CD8-positive, alpha-beta memory T cell (primary cell): ENCODE measurements at regions not wholly inside any gene's neighbourhood (a gene's known extent, or its start where the extent isn't known, plus 50 kb on each side); places are given as distances from the start of the nearest gene placed in this dataset.

Experiments used
- CTCF ChIA-PET: fragments of 350-600 bp; sonication (Branson Sonifier 250); formaldehyde crosslinking; loops from one replicate; lab custom pipeline; 2021; ENCODE audit warnings: antibody characterized with exemption; lab: Charles Lee
- POLR2A ChIA-PET: fragments of 350-600 bp; sonication (Branson Sonifier 250); formaldehyde crosslinking; loops from one replicate; lab custom pipeline; 2021; ENCODE audit warnings: antibody characterized with exemption; lab: Charles Lee
- DNase-seq, 5 donors: peaks; one replicate each; pipeline versions ENCODE4 v3.0.0 to v3.0.0-alpha.2; 2020 to 2022; ENCODE audit warnings: mixed read lengths in 1 of 5
- H3K27ac ChIP-seq: one replicate; pipeline ENCODE4 v1.7.0; 2013; ENCODE audit warnings: low read depth, mild to moderate bottlenecking, low read length, moderate library complexity
- H3K27me3 ChIP-seq: 2 replicates; pipeline ENCODE4 v1.7.0; 2013; ENCODE audit warnings: low read length, mild to moderate bottlenecking; ENCODE audit not compliant: insufficient read depth, poor library complexity, severe bottlenecking
- H3K36me3 ChIP-seq: 2 replicates; pipeline ENCODE4 v1.7.0; 2013; ENCODE audit warnings: mild to moderate bottlenecking, low read length, moderate library complexity; ENCODE audit not compliant: insufficient read depth
- H3K4me1 ChIP-seq: 2 replicates; pipeline ENCODE4 v1.7.0; 2013; ENCODE audit warnings: mild to moderate bottlenecking, low read length, moderate library complexity; ENCODE audit not compliant: insufficient read depth
- H3K4me3 ChIP-seq: 2 replicates; pipeline ENCODE4 v1.7.0; 2013; ENCODE audit warnings: mild to moderate bottlenecking, low read length
- H3K9me3 ChIP-seq: 2 replicates; pipeline ENCODE4 v1.7.0; 2013; ENCODE audit warnings: mild to moderate bottlenecking, low read length
- H3K27ac Mint-ChIP-seq, 8 donors: one replicate each; pipeline ENCODE4 v1.8.0; 2020 to 2021; ENCODE audit warnings: mixed read lengths in 8 of 8, mild to moderate bottlenecking in 6 of 8, inconsistent platforms in 3 of 8, moderate library complexity in 3 of 8
- H3K27me3 Mint-ChIP-seq, 2 donors: one replicate each; pipeline ENCODE4 v1.8.0; 2020 to 2021; ENCODE audit warnings: mixed read lengths in 2 of 2, mild to moderate bottlenecking in 1 of 2, moderate library complexity in 1 of 2
- H3K36me3 Mint-ChIP-seq, 3 donors: one replicate each; pipeline ENCODE4 v1.8.0; 2020 to 2021; ENCODE audit warnings: mixed read lengths in 3 of 3, inconsistent platforms in 1 of 3, mild to moderate bottlenecking in 1 of 3
- H3K4me1 Mint-ChIP-seq, 3 donors: one replicate each; pipeline ENCODE4 v1.8.0; 2020 to 2021; ENCODE audit warnings: mixed read lengths in 3 of 3, inconsistent platforms in 1 of 3, mild to moderate bottlenecking in 1 of 3
- H3K4me3 Mint-ChIP-seq, 7 donors: one replicate each; pipeline ENCODE4 v1.8.0; 2020 to 2021; ENCODE audit warnings: mixed read lengths in 7 of 7, mild to moderate bottlenecking in 6 of 7, moderate library complexity in 4 of 7, inconsistent platforms in 2 of 7
- H3K9me3 Mint-ChIP-seq, 5 donors: one replicate each; pipeline ENCODE4 v1.8.0; 2020 to 2022; ENCODE audit warnings: mixed read lengths in 5 of 5, mild to moderate bottlenecking in 3 of 5, moderate library complexity in 2 of 5, inconsistent platforms in 1 of 5

- ChIA-PET CTCF (no interaction called here), POLR2A (no interaction called here)
- Histone ChIP-seq H3K4me3 (no peak overlapping the region), H3K36me3 (no peaks in the 10 kb centered on the region), H3K27me3 (no peaks in the 10 kb centered on the region), H3K4me1 (peaks cover 6% of the 10 kb centered on the region), H3K27ac (no peak overlapping the region), H3K9me3 (no peaks in the 10 kb centered on the region)
- Mint-ChIP-seq H3K36me3 (no peaks in the 10 kb centered on the region), H3K27ac (peak overlapping the region in 1 of 8 donors; percentile 8), H3K27me3 (no peaks in the 10 kb centered on the region), H3K4me1 (no peaks in the 10 kb centered on the region), H3K4me3 (no peak overlapping the region), H3K9me3 (peaks cover 0 to 30% (median 2%) of the 10 kb centered on the region in 5 donors)
- no peak for DNase-seq
Observed at GRCh38 chr10:105857268-105858264, 1216.5 kb downstream of the SORCS3 start.

- no peaks in the 10 kb centered on the region for H3K27me3 ChIP-seq
- H3K4me3 Mint-ChIP-seq = no peak overlapping the region
- H3K36me3 ChIP-seq = no peaks in the 10 kb centered on the region
- H3K9me3 Mint-ChIP-seq = peaks cover 0 to 30% (median 0%) of the 10 kb centered on the region in 5 donors
- ChIA-PET CTCF (no interaction called here), POLR2A (no interaction called here)
- H3K4me1 ChIP-seq = peaks cover 6% of the 10 kb centered on the region
- no peaks in the 10 kb centered on the region for H3K4me1 Mint-ChIP-seq
- H3K9me3 ChIP-seq = no peaks in the 10 kb centered on the region
- H3K27me3 Mint-ChIP-seq = no peaks in the 10 kb centered on the region
- H3K27ac Mint-ChIP-seq = no peak overlapping the region
- no peak for DNase-seq
- no peaks in the 10 kb centered on the region for H3K36me3 Mint-ChIP-seq
- no peak overlapping the region for H3K27ac ChIP-seq
- no peak overlapping the region for H3K4me3 ChIP-seq
Observed at GRCh38 chr10:105855791-105856190, 1214.7 kb downstream of the SORCS3 start.

GRCh38 chr10:105844676-105845570 is 1203.8 kb downstream of the SORCS3 start:
- Histone ChIP-seq H3K9me3 (no peaks in the 10 kb centered on the region), H3K27me3 (no peaks in the 10 kb centered on the region), H3K27ac (no peak overlapping the region), H3K4me3 (no peak overlapping the region), H3K36me3 (no peaks in the 10 kb centered on the region), H3K4me1 (no peaks in the 10 kb centered on the region)
- Mint-ChIP-seq H3K4me1 (peaks cover 0 to 4% (median 0%) of the 10 kb centered on the region in 3 donors), H3K27ac (no peak overlapping the region), H3K9me3 (peaks cover 0 to 11% (median 3%) of the 10 kb centered on the region in 5 donors), H3K4me3 (no peak overlapping the region), H3K27me3 (peaks cover 0 to 1% of the 10 kb centered on the region in 2 donors), H3K36me3 (no peaks in the 10 kb centered on the region)
- ChIA-PET POLR2A (no interaction called here), CTCF (no interaction called here)
- no peak for DNase-seq

GRCh38 chr10:105844241-105844640 is 1203.2 kb downstream of the SORCS3 start:
- Histone ChIP-seq H3K4me3 (no peak overlapping the region), H3K27me3 (no peaks in the 10 kb centered on the region), H3K27ac (no peak overlapping the region), H3K36me3 (no peaks in the 10 kb centered on the region), H3K4me1 (no peaks in the 10 kb centered on the region), H3K9me3 (no peaks in the 10 kb centered on the region)
- no peak for DNase-seq
- POLR2A ChIA-PET = no interaction called here
- no peaks in the 10 kb centered on the region for H3K36me3 Mint-ChIP-seq
- peaks cover 0 to 4% (median 0%) of the 10 kb centered on the region in 3 donors for H3K4me1 Mint-ChIP-seq
- peaks cover 0 to 11% (median 3%) of the 10 kb centered on the region in 5 donors for H3K9me3 Mint-ChIP-seq
- H3K4me3 Mint-ChIP-seq = peak overlapping the region in 1 of 7 donors; percentile 23
- peaks cover 0 to 1% of the 10 kb centered on the region in 2 donors for H3K27me3 Mint-ChIP-seq
- H3K27ac Mint-ChIP-seq = no peak overlapping the region
- CTCF ChIA-PET = interaction anchor here (0.8 kb wide), 1 partner anchor 9 kb away, joined by 3 read pairs; no protein-coding TSS in a partner anchor

GRCh38 chr10:105843786-105844185 is 1202.7 kb downstream of the SORCS3 start:
- H3K4me1 Mint-ChIP-seq = peaks cover 0 to 4% (median 0%) of the 10 kb centered on the region in 3 donors
- Histone ChIP-seq H3K9me3 (no peaks in the 10 kb centered on the region), H3K4me3 (no peak overlapping the region), H3K4me1 (peaks cover under 1% of the 10 kb centered on the region), H3K27ac (no peak overlapping the region), H3K36me3 (no peaks in the 10 kb centered on the region), H3K27me3 (no peaks in the 10 kb centered on the region)
- ChIA-PET POLR2A (no interaction called here), CTCF (interaction anchor here (0.8 kb wide), 1 partner anchor 9 kb away, joined by 3 read pairs; no protein-coding TSS in a partner anchor)
- H3K27ac Mint-ChIP-seq = no peak overlapping the region
- peaks cover 0 to 11% (median 3%) of the 10 kb centered on the region in 5 donors for H3K9me3 Mint-ChIP-seq
- no peak overlapping the region for H3K4me3 Mint-ChIP-seq
- DNase-seq = no peak
- H3K36me3 Mint-ChIP-seq = no peaks in the 10 kb centered on the region
- peaks cover 0 to 1% of the 10 kb centered on the region in 2 donors for H3K27me3 Mint-ChIP-seq

- Mint-ChIP-seq H3K4me1 (peaks cover 2 to 6% (median 4%) of the 10 kb centered on the region in 3 donors), H3K9me3 (peaks cover 0 to 10% (median 2%) of the 10 kb centered on the region in 5 donors), H3K27ac (no peak overlapping the region), H3K4me3 (no peak overlapping the region), H3K36me3 (no peaks in the 10 kb centered on the region), H3K27me3 (peaks cover 0 to under 1% of the 10 kb centered on the region in 2 donors)
- ChIA-PET POLR2A (no interaction called here), CTCF (no interaction called here)
- no peaks in the 10 kb centered on the region for H3K36me3 ChIP-seq
- no peak overlapping the region for H3K4me3 ChIP-seq
- H3K27ac ChIP-seq = no peak overlapping the region
- H3K9me3 ChIP-seq = no peaks in the 10 kb centered on the region
- H3K27me3 ChIP-seq = no peaks in the 10 kb centered on the region
- DNase-seq = no peak
- peaks cover 6% of the 10 kb centered on the region for H3K4me1 ChIP-seq
Observed at GRCh38 chr10:105840288-105840770, 1199.2 kb downstream of the SORCS3 start.

GRCh38 chr10:105838392-105838791 is 1197.3 kb downstream of the SORCS3 start:
- Mint-ChIP-seq H3K4me3 (peak overlapping the region in 6 of 7 donors; percentile 21 to 69 (median 35)), H3K9me3 (peaks cover 0 to 10% (median 2%) of the 10 kb centered on the region in 5 donors), H3K4me1 (peaks cover 0 to 6% (median 2%) of the 10 kb centered on the region in 3 donors), H3K27me3 (peaks cover 0 to 3% of the 10 kb centered on the region in 2 donors), H3K36me3 (no peaks in the 10 kb centered on the region), H3K27ac (peak overlapping the region in 1 of 8 donors; percentile 10)
- DNase-seq = no peak
- CTCF ChIA-PET = no interaction called here
- POLR2A ChIA-PET = no interaction called here
- no peaks in the 10 kb centered on the region for H3K9me3 ChIP-seq
- no peaks in the 10 kb centered on the region for H3K36me3 ChIP-seq
- peaks cover 6% of the 10 kb centered on the region for H3K4me1 ChIP-seq
- H3K27ac ChIP-seq = no peak overlapping the region
- H3K4me3 ChIP-seq = peak overlapping the region; percentile 11
- H3K27me3 ChIP-seq = no peaks in the 10 kb centered on the region
